Glomerular endothelial cell (primary cell): ENCODE measurements at regions not wholly inside any gene's neighbourhood (a gene's known extent, or its start where the extent isn't known, plus 50 kb on each side); places are given as distances from the start of the nearest gene placed in this dataset.

Source experiments
- DNase-seq: peaks from one replicate; pipeline ENCODE4 v3.0.0-alpha.2; 2011; ENCODE audit warnings: low read depth, low spot score; ENCODE audit errors: extremely low read depth

GRCh38 chr20:6501061-6501460 is 266.4 kb upstream of the BMP2 start:
- peak; percentile 37 for DNase-seq

- DNase-seq, result no peak
Observed at GRCh38 chr20:6499566-6499965, 267.9 kb upstream of the BMP2 start.

GRCh38 chr20:6496874-6497273 is 270.6 kb upstream of the BMP2 start:
- no peak for DNase-seq

GRCh38 chr20:6495907-6496306 is 271.6 kb upstream of the BMP2 start:
- no peak for DNase-seq

- DNase-seq, result no peak
Observed at GRCh38 chr20:6492271-6493055, 275.0 kb upstream of the BMP2 start.

GRCh38 chr20:6490849-6491248 is 276.6 kb upstream of the BMP2 start:
- no peak for DNase-seq

GRCh38 chr20:6489361-6490171 is 277.9 kb upstream of the BMP2 start:
- DNase-seq, result no peak

GRCh38 chr20:6485351-6485750 is 282.1 kb upstream of the BMP2 start:
- no peak for DNase-seq

GRCh38 chr20:6483727-6484126 is 283.8 kb upstream of the BMP2 start:
- DNase-seq, result no peak

GRCh38 chr20:6482486-6482885 is 285.0 kb upstream of the BMP2 start:
- no peak for DNase-seq

- DNase-seq, result no peak
Observed at GRCh38 chr20:6480328-6481200, 286.9 kb upstream of the BMP2 start.

GRCh38 chr20:6473197-6473596 is 294.3 kb upstream of the BMP2 start:
- no peak for DNase-seq

- DNase-seq, result no peak
Observed at GRCh38 chr20:6471871-6472270, 295.6 kb upstream of the BMP2 start.

- no peak for DNase-seq
Observed at GRCh38 chr20:6471110-6471647, 296.3 kb upstream of the BMP2 start.

- no peak for DNase-seq
Observed at GRCh38 chr20:6469695-6470094, 297.8 kb upstream of the BMP2 start.

GRCh38 chr20:6468423-6469116 is 298.9 kb upstream of the BMP2 start:
- DNase-seq, result no peak

GRCh38 chr20:6467562-6467961 is 299.9 kb upstream of the BMP2 start:
- DNase-seq, result no peak

- no peak for DNase-seq
Observed at GRCh38 chr20:6466075-6466810, 301.2 kb upstream of the BMP2 start.

GRCh38 chr20:6450841-6451240 is 316.6 kb upstream of the BMP2 start:
- no peak for DNase-seq

- no peak for DNase-seq
Observed at GRCh38 chr20:6440443-6440799, 317.6 kb upstream of the FERMT1 start.
